ENCODE measurements at regions not wholly inside any gene's neighbourhood (a gene's known extent, or its start where the extent isn't known, plus 50 kb on each side); places are given as distances from the start of the nearest gene placed in this dataset.

DNA sequence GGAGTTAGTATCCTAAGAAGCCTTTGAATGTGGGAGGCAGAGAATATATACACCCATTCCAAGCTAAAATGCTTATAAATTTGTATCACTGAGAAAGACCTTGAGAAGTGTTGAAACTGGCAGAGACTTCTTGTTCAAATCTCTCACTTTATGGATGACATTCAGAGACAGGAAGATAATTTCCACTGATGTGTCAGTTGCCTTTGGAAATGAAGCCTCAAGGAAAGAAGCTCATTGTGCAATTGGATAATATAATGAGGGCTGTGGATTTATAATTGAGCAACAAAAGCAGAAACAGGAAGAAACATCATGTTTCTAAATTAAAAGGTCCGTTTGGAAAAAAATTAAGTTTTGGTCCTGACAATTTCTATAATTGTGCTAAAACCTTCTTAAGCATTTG is 789.9 kb upstream of the IGFBP3 start:
- H2AFZ ChIP-seq (ENCODE audit: low read depth, low read length) = no peak overlapping the region
- H3K4me1 ChIP-seq (ENCODE audit: insufficient read depth, low read length) = peaks cover 6% of the 10 kb centered on the region
- H3K27me3 ChIP-seq (ENCODE audit: insufficient read depth, low read length) = no peaks in the 10 kb centered on the region
- no peaks in the 10 kb centered on the region for H3K36me3 ChIP-seq (ENCODE audit: insufficient read depth, low read length)
- no peaks in the 10 kb centered on the region for H3K9me3 ChIP-seq (ENCODE audit: low read length)
- H3K4me3 ChIP-seq (ENCODE audit: low read length) = no peak overlapping the region

GRCh38 chr7:46707973-46708372 is 786.9 kb upstream of the IGFBP3 start:
- Histone ChIP-seq H2AFZ (ENCODE audit: low read depth, low read length) (no peak overlapping the region), H3K4me3 (ENCODE audit: low read length) (no peak overlapping the region), H3K4me1 (ENCODE audit: insufficient read depth, low read length) (peaks cover 6% of the 10 kb centered on the region), H3K9me3 (ENCODE audit: low read length) (no peaks in the 10 kb centered on the region), H3K27me3 (ENCODE audit: insufficient read depth, low read length) (no peaks in the 10 kb centered on the region), H3K36me3 (ENCODE audit: insufficient read depth, low read length) (no peaks in the 10 kb centered on the region)

- no peaks in the 10 kb centered on the region for H3K27me3 ChIP-seq (ENCODE audit: insufficient read depth, low read length)
- H3K9me3 ChIP-seq (ENCODE audit: low read length) = no peaks in the 10 kb centered on the region
- H3K4me3 ChIP-seq (ENCODE audit: low read length) = no peak overlapping the region
- H3K36me3 ChIP-seq (ENCODE audit: insufficient read depth, low read length) = no peaks in the 10 kb centered on the region
- peaks cover 6% of the 10 kb centered on the region for H3K4me1 ChIP-seq (ENCODE audit: insufficient read depth, low read length)
- H2AFZ ChIP-seq (ENCODE audit: low read depth, low read length) = no peak overlapping the region
Observed at GRCh38 chr7:46705386-46706255, 784.5 kb upstream of the IGFBP3 start.

GRCh38 chr7:46696741-46697140 is 775.7 kb upstream of the IGFBP3 start:
- no peaks in the 10 kb centered on the region for H3K9me3 ChIP-seq (ENCODE audit: low read length)
- H3K4me3 ChIP-seq (ENCODE audit: low read length) = no peak overlapping the region
- H3K36me3 ChIP-seq (ENCODE audit: insufficient read depth, low read length) = no peaks in the 10 kb centered on the region
- H3K4me1 ChIP-seq (ENCODE audit: insufficient read depth, low read length) = no peaks in the 10 kb centered on the region
- H2AFZ ChIP-seq (ENCODE audit: low read depth, low read length) = no peak overlapping the region
- H3K27me3 ChIP-seq (ENCODE audit: insufficient read depth, low read length) = no peaks in the 10 kb centered on the region

DNA sequence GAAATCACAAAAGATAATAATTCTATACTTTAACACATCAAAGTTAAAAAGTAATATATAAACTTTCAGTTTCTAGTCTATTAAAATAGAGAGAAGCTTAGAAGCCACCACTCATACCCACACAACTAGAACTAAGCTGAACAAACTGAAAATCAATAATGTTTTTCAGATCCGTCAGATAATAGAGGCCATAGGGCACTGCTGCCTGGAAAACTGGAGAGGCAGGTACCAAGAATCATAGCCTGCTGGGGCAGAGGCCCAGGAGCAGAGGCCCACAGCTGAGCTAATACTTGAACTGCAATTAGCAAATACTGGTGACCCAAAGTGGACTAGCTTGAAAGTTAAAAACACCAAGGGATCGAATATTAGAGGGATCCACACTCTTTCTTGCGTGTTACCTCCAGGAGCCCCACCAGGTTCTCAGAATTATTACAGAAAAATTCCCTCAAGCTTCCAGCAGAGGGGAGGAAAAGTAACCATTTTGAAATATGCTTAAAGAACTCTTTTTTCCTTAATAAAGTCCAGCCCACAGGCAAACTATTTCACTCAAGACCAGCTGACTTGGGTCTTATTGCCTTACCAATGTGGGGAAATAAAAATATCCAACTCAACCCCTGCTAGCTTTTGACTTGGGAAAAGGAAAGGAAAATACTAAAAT is 774.1 kb upstream of the IGFBP3 start:
- Histone ChIP-seq H3K9me3 (ENCODE audit: low read length) (no peaks in the 10 kb centered on the region), H3K36me3 (ENCODE audit: insufficient read depth, low read length) (no peaks in the 10 kb centered on the region), H3K4me1 (ENCODE audit: insufficient read depth, low read length) (no peaks in the 10 kb centered on the region), H2AFZ (ENCODE audit: low read depth, low read length) (no peak overlapping the region), H3K27me3 (ENCODE audit: insufficient read depth, low read length) (no peaks in the 10 kb centered on the region), H3K4me3 (ENCODE audit: low read length) (no peak overlapping the region)

DNA sequence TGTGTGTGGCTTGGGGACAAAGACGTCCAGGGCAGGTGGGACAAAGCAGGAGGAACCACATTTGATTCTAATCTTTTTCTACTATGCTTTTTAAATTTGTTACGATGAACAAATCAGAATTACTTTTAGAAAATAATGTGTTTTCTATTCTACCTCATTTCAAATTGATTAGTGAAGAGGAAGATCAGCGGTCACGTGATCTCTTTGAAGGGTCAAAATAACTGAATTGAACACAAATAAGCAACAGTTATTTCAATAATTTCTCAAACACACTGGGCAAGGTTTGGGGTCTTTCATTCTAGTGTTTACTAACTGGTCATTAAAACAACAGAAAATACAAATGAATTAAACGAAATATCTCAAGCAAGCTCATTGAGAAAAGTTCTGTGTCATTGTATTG is 773.0 kb upstream of the IGFBP3 start:
- H3K27me3 ChIP-seq (ENCODE audit: insufficient read depth, low read length) = no peaks in the 10 kb centered on the region

DNA sequence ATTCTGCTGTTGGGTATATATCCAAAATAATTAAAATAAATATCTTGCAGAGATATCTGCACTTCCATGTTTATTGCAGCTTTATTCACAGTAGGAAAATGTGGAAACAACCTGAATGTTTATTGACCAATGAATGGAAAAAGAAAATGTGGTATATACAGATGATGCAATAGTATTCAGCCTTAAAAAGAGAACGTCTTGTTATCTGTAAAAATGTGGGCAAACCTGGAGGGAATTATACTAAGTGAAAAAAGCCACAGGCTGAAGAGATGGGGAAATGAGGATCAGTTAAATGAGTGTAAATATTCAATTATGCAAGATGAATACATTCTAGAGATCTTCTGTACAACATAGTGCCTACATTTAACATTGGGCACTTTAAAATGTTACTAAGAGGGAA is 766.1 kb upstream of the IGFBP3 start:
- Histone ChIP-seq H2AFZ (ENCODE audit: low read depth, low read length) (no peak overlapping the region), H3K27me3 (ENCODE audit: insufficient read depth, low read length) (no peaks in the 10 kb centered on the region), H3K36me3 (ENCODE audit: insufficient read depth, low read length) (no peaks in the 10 kb centered on the region), H3K4me1 (ENCODE audit: insufficient read depth, low read length) (no peaks in the 10 kb centered on the region), H3K9me3 (ENCODE audit: low read length) (no peaks in the 10 kb centered on the region), H3K4me3 (ENCODE audit: low read length) (no peak overlapping the region)

More for the DNA sequence above, 773.0 kb upstream of the IGFBP3 start:
- H3K36me3 ChIP-seq (ENCODE audit: insufficient read depth, low read length) = no peaks in the 10 kb centered on the region
- no peak overlapping the region for H2AFZ ChIP-seq (ENCODE audit: low read depth, low read length)
- no peaks in the 10 kb centered on the region for H3K4me1 ChIP-seq (ENCODE audit: insufficient read depth, low read length)
- H3K9me3 ChIP-seq (ENCODE audit: low read length) = no peaks in the 10 kb centered on the region
- H3K4me3 ChIP-seq (ENCODE audit: low read length) = no peak overlapping the region

DNA sequence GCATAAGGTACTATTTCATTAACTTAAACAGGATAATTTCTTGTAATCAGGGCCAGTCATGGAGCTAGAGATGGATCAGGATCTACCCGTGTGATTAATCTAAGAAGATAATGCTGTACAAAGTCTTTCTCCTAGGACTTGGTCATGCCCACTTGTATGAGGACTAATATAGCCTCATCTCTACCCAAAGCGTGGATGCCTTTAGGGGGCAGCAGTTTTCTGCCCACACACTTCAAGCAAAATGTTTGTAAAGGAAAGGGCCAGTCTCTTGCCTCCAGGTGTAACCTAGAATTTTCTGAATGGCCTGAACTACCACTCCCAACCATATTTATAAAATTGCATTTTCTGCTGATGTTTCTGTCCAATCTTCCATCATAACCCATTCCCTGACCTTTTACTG is 764.0 kb upstream of the IGFBP3 start:
- no peaks in the 10 kb centered on the region for H3K36me3 ChIP-seq (ENCODE audit: insufficient read depth, low read length)
- H2AFZ ChIP-seq (ENCODE audit: low read depth, low read length) = no peak overlapping the region
- no peaks in the 10 kb centered on the region for H3K9me3 ChIP-seq (ENCODE audit: low read length)
- no peak overlapping the region for H3K4me3 ChIP-seq (ENCODE audit: low read length)
- H3K27me3 ChIP-seq (ENCODE audit: insufficient read depth, low read length) = no peaks in the 10 kb centered on the region
- no peaks in the 10 kb centered on the region for H3K4me1 ChIP-seq (ENCODE audit: insufficient read depth, low read length)

DNA sequence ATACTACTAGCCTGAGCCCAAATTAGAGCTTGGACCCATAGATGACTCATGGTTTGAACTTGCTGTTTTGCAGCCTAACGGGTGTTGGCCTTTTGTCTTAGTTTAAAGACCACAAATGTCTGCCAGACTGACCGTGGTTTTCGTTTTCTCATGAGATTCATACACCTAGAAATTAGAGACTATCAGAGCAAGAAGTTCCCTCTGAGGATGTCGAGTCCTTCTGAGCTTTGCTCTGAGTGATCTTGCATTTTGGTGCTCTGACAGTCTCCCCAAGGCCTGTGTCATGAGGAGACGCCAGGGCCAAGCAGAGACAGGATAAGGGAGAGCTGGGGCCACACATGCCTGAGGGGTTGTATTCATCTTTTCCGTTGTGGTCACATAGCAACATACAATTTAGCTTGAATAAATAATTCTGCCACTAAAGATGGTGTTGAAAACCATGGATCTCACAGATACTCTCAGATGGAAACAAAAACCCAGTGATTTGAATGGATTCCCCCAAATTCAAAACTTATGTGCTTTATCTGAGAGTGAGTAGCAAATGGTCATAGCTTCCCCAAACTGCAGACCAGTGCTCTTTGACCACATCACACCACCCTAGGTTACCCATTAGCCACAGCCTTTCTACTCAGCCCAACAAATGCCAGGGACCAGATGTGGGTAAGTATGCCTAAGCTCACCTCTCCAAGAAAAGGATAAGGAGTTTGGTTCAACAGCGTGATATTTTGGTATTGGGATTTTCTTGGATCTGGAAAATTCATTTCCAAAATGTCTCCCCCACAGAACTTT is 762.0 kb upstream of the IGFBP3 start:
- H3K4me1 ChIP-seq (ENCODE audit: insufficient read depth, low read length) = peaks cover 2% of the 10 kb centered on the region
- H3K36me3 ChIP-seq (ENCODE audit: insufficient read depth, low read length) = no peaks in the 10 kb centered on the region
- H3K27me3 ChIP-seq (ENCODE audit: insufficient read depth, low read length) = no peaks in the 10 kb centered on the region
- H3K4me3 ChIP-seq (ENCODE audit: low read length) = no peak overlapping the region
- H3K9me3 ChIP-seq (ENCODE audit: low read length) = no peaks in the 10 kb centered on the region
- H2AFZ ChIP-seq (ENCODE audit: low read depth, low read length) = no peak overlapping the region

DNA sequence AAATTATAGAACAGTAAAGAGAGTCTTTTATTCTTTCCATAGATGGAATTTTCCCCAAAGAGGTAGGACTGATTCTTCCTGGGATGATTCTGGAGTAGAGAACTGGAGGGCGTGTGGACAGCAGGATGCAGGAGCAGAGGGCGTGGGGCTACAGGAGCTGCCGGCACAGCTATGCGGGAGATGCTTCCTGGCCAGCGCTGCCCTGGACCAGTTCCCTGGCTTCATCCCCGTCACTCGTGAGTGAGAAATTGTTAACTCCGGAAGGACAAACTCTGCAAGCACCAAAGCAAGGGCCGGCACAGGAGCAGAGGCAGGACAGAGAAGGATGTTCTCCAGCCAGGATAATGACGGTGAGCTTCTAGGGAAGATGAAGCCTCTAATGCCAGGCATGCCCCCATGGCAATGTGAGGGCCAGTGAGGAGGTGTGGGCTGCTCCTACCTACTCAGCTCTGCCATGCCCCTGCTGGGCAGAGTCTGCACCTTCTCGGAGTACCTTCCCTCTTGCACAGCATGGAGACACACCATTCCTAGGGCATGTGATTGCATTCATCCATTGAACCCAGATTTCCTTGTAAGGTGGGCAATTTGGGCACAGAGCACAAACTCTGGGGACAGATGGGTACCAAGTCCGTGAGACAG is 760.9 kb upstream of the IGFBP3 start:
- H3K36me3 ChIP-seq (ENCODE audit: insufficient read depth, low read length) = no peaks in the 10 kb centered on the region
- H2AFZ ChIP-seq (ENCODE audit: low read depth, low read length) = no peak overlapping the region
- H3K9me3 ChIP-seq (ENCODE audit: low read length) = no peaks in the 10 kb centered on the region
- H3K27me3 ChIP-seq (ENCODE audit: insufficient read depth, low read length) = no peaks in the 10 kb centered on the region
- peaks cover 2% of the 10 kb centered on the region for H3K4me1 ChIP-seq (ENCODE audit: insufficient read depth, low read length)
- H3K4me3 ChIP-seq (ENCODE audit: low read length) = no peak overlapping the region

DNA sequence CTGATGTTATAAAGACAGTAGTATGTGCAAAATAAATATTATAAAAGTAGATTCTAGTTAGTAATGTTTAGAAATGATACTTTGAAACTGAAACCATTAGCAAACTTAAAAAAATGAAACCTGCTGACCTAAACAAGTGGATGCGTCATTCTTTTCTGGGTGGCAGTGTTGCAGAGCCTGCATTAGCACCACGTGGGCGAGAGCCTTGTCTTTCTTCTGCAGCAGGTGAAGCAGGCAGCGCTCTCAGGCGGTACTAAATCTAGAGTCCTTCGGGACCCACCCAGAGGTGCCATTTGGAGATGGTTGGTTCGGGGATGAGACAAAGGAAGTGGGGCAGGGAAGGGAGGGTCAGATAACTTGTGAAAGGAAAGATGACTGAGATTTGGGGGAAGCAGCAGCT is 759.1 kb upstream of the IGFBP3 start:
- peaks cover 2% of the 10 kb centered on the region for H3K4me1 ChIP-seq (ENCODE audit: insufficient read depth, low read length)
- H2AFZ ChIP-seq (ENCODE audit: low read depth, low read length) = no peak overlapping the region
- H3K9me3 ChIP-seq (ENCODE audit: low read length) = no peaks in the 10 kb centered on the region
- no peak overlapping the region for H3K4me3 ChIP-seq (ENCODE audit: low read length)
- H3K36me3 ChIP-seq (ENCODE audit: insufficient read depth, low read length) = no peaks in the 10 kb centered on the region
- no peaks in the 10 kb centered on the region for H3K27me3 ChIP-seq (ENCODE audit: insufficient read depth, low read length)

GRCh38 chr7:46679671-46680070 is 758.6 kb upstream of the IGFBP3 start:
- H2AFZ ChIP-seq (ENCODE audit: low read depth, low read length) = no peak overlapping the region
- no peaks in the 10 kb centered on the region for H3K27me3 ChIP-seq (ENCODE audit: insufficient read depth, low read length)
- no peaks in the 10 kb centered on the region for H3K36me3 ChIP-seq (ENCODE audit: insufficient read depth, low read length)
- H3K4me3 ChIP-seq (ENCODE audit: low read length) = no peak overlapping the region
- peaks cover 2% of the 10 kb centered on the region for H3K4me1 ChIP-seq (ENCODE audit: insufficient read depth, low read length)
- no peaks in the 10 kb centered on the region for H3K9me3 ChIP-seq (ENCODE audit: low read length)

GRCh38 chr7:46678421-46678820 is 757.3 kb upstream of the IGFBP3 start:
- Histone ChIP-seq H3K9me3 (ENCODE audit: low read length) (no peaks in the 10 kb centered on the region), H3K4me3 (ENCODE audit: low read length) (no peak overlapping the region), H2AFZ (ENCODE audit: low read depth, low read length) (no peak overlapping the region), H3K36me3 (ENCODE audit: insufficient read depth, low read length) (no peaks in the 10 kb centered on the region), H3K4me1 (ENCODE audit: insufficient read depth, low read length) (peaks cover 2% of the 10 kb centered on the region), H3K27me3 (ENCODE audit: insufficient read depth, low read length) (no peaks in the 10 kb centered on the region)

All from neuron (in vitro differentiated cells).